CD4-positive, alpha-beta T cell (primary cell): ENCODE measurements at regions not wholly inside any gene's neighbourhood (a gene's known extent, or its start where the extent isn't known, plus 50 kb on each side); places are given as distances from the start of the nearest gene placed in this dataset.

Experiments
- ATAC-seq: fragments of 200-7000 bp; cut with Tn5 transposase; one replicate; pipeline ENCODE4 v1.10.0; 2022; ENCODE audit warnings: mild to moderate bottlenecking; ENCODE audit not compliant: poor library complexity
- CTCF ChIA-PET: fragments of 350-600 bp; sonication (Branson Sonifier 250); formaldehyde crosslinking; loops from one replicate; lab custom pipeline; 2021; ENCODE audit warnings: antibody characterized with exemption, inconsistent platforms; lab: Charles Lee
- POLR2A ChIA-PET: fragments of 350-600 bp; sonication (Branson Sonifier 250); formaldehyde crosslinking; loops from one replicate; lab custom pipeline; 2021; ENCODE audit warnings: antibody characterized with exemption, inconsistent platforms; lab: Charles Lee
- DNase-seq, 14 experiments: peaks; one replicate each; pipeline ENCODE4 v3.0.0-alpha.2; 2013 to 2020; ENCODE audit warnings: mixed read lengths in 2 of 14
- H3K27ac ChIP-seq, 2 donors: one replicate each; pipeline versions ENCODE4 v1.5.1 to v1.7.0; 2013; ENCODE audit warnings: low read length in 2 of 2, low read depth in 1 of 2, mild to moderate bottlenecking in 1 of 2
- H3K27me3 ChIP-seq, 2 experiments: 1 replicate in 1 of 2; 2 replicates in 1 of 2; pipeline versions ENCODE4 v1.6.1 to v1.7.0; 2013; ENCODE audit warnings: low read length in 2 of 2, control low read depth in 1 of 2, mild to moderate bottlenecking in 1 of 2, moderate library complexity in 1 of 2; ENCODE audit not compliant: insufficient read depth in 2 of 2, control insufficient read depth in 1 of 2
- H3K36me3 ChIP-seq: one replicate; pipeline ENCODE4 v1.6.1; 2013; ENCODE audit warnings: low read length, control low read depth; ENCODE audit not compliant: insufficient read depth
- H3K4me1 ChIP-seq: one replicate; pipeline ENCODE4 v1.6.1; 2013; ENCODE audit warnings: low read length, control low read depth; ENCODE audit not compliant: insufficient read depth
- H3K4me3 ChIP-seq: one replicate; pipeline ENCODE4 v1.5.1; 2013; ENCODE audit warnings: mild to moderate bottlenecking, low read length, moderate library complexity
- H3K9me3 ChIP-seq, 2 experiments: 1 replicate in 1 of 2; 2 replicates in 1 of 2; pipeline versions ENCODE4 v1.6.1 to v1.7.0; 2013; ENCODE audit warnings: low read length in 2 of 2, mild to moderate bottlenecking in 2 of 2, control low read depth in 1 of 2, moderate library complexity in 1 of 2; ENCODE audit not compliant: control insufficient read depth in 1 of 2, insufficient read depth in 1 of 2
- H3K27ac Mint-ChIP-seq: one replicate; pipeline ENCODE4 v1.8.0; 2020; ENCODE audit warnings: mixed read lengths
- H3K27me3 Mint-ChIP-seq: one replicate; pipeline ENCODE4 v1.8.0; 2021; ENCODE audit warnings: mixed read lengths
- H3K36me3 Mint-ChIP-seq: one replicate; pipeline ENCODE4 v1.8.0; 2021; ENCODE audit warnings: low read depth, mixed read lengths
- H3K4me1 Mint-ChIP-seq: one replicate; pipeline ENCODE4 v1.8.0; 2021; ENCODE audit warnings: low read depth, mixed read lengths
- H3K4me3 Mint-ChIP-seq: one replicate; pipeline ENCODE4 v1.8.0; 2020; ENCODE audit warnings: mild to moderate bottlenecking, mixed read lengths
- H3K9me3 Mint-ChIP-seq: one replicate; pipeline ENCODE4 v1.8.0; 2020; ENCODE audit warnings: mixed read lengths
- intact Hi-C, 2 experiments: fragments of 100-400 bp; cut with DNase I in 1 of 2; cut with micrococcal nuclease in 1 of 2; formaldehyde crosslinking; loops; one replicate each; pipeline versions ENCODE4 v1.15.1 to v1.9.0; 2023 to 2025; cut with DNase I, micrococcal nuclease
- TF ChIP-seq, protein P1 (sequence below): fragments of 200-600 bp; IDR thresholded peaks from one replicate; pipeline ENCODE4 v1.8.0; 2022; ENCODE audit warnings: antibody characterized with exemption, mild to moderate bottlenecking

- H3K4me1 ChIP-seq: no peaks in the 10 kb centered on the region
- CTCF ChIA-PET: no interaction called here
- ATAC-seq: no peak
- no peak overlapping the region for H3K4me3 ChIP-seq
- intact Hi-C loops: no loop called here
- H3K36me3 ChIP-seq: no peaks in the 10 kb centered on the region
- H3K27ac Mint-ChIP-seq: no peak overlapping the region
- H3K4me1 Mint-ChIP-seq: no peaks in the 10 kb centered on the region
- peaks cover 4% of the 10 kb centered on the region for H3K27me3 Mint-ChIP-seq
- no peaks in the 10 kb centered on the region for H3K9me3 Mint-ChIP-seq
- H3K27me3 ChIP-seq: no peaks in the 10 kb centered on the region
- H3K4me3 Mint-ChIP-seq: no peak overlapping the region
- no peaks in the 10 kb centered on the region for H3K9me3 ChIP-seq
- no peak for DNase-seq
- TF ChIP-seq, protein P1, sequence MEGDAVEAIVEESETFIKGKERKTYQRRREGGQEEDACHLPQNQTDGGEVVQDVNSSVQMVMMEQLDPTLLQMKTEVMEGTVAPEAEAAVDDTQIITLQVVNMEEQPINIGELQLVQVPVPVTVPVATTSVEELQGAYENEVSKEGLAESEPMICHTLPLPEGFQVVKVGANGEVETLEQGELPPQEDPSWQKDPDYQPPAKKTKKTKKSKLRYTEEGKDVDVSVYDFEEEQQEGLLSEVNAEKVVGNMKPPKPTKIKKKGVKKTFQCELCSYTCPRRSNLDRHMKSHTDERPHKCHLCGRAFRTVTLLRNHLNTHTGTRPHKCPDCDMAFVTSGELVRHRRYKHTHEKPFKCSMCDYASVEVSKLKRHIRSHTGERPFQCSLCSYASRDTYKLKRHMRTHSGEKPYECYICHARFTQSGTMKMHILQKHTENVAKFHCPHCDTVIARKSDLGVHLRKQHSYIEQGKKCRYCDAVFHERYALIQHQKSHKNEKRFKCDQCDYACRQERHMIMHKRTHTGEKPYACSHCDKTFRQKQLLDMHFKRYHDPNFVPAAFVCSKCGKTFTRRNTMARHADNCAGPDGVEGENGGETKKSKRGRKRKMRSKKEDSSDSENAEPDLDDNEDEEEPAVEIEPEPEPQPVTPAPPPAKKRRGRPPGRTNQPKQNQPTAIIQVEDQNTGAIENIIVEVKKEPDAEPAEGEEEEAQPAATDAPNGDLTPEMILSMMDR: no peak
- no peak overlapping the region for H3K27ac ChIP-seq
- POLR2A ChIA-PET: no interaction called here
- no peaks in the 10 kb centered on the region for H3K36me3 Mint-ChIP-seq
Observed at GRCh38 chr7:17725821-17726220, 214.5 kb downstream of the SNX13 start.

- no peak for DNase-seq
- Histone ChIP-seq H3K36me3 (no peaks in the 10 kb centered on the region), H3K27me3 (no peaks in the 10 kb centered on the region), H3K4me3 (no peak overlapping the region), H3K4me1 (no peaks in the 10 kb centered on the region), H3K9me3 (peaks cover 0 to 4% of the 10 kb centered on the region in 2 experiments), H3K27ac (no peak overlapping the region)
- H3K27me3 Mint-ChIP-seq: peaks cover 12% of the 10 kb centered on the region
- H3K9me3 Mint-ChIP-seq: peaks cover 7% of the 10 kb centered on the region
- H3K36me3 Mint-ChIP-seq: no peaks in the 10 kb centered on the region
- no peak overlapping the region for H3K4me3 Mint-ChIP-seq
- no peak for ATAC-seq
- H3K27ac Mint-ChIP-seq: no peak overlapping the region
- H3K4me1 Mint-ChIP-seq: no peaks in the 10 kb centered on the region
- intact Hi-C loops: no loop called here
- CTCF ChIA-PET: no interaction called here
- TF ChIP-seq, protein P1: no peak
- POLR2A ChIA-PET: no interaction called here
Observed at GRCh38 chr7:17732083-17732482, 208.2 kb downstream of the SNX13 start.
